GM20000 (cell line): ENCODE measurements at regions not wholly inside any gene's neighbourhood (a gene's known extent, or its start where the extent isn't known, plus 50 kb on each side); places are given as distances from the start of the nearest gene placed in this dataset.
"Not testable (repeated sequence)": the region's sequence is repeated elsewhere in the genome, so short reads cannot be mapped to it uniquely, and the experiment has no call there.

ENCODE experiments used
- DNase-seq: peaks from one replicate; pipeline ENCODE4 v3.0.0; 2012; ENCODE audit warnings: low spot score
- TF ChIP-seq, protein P1 (sequence below): IDR thresholded peaks from 2 replicates; pipeline ENCODE4 v1.5.1; 2012; ENCODE audit warnings: mild to moderate bottlenecking, control low read depth; ENCODE audit errors: extremely low read depth, missing control alignments

GRCh38 chr5:52623291-52623690 lies 164.4 kb upstream of the ITGA1 start:
- TF ChIP-seq, protein P1, sequence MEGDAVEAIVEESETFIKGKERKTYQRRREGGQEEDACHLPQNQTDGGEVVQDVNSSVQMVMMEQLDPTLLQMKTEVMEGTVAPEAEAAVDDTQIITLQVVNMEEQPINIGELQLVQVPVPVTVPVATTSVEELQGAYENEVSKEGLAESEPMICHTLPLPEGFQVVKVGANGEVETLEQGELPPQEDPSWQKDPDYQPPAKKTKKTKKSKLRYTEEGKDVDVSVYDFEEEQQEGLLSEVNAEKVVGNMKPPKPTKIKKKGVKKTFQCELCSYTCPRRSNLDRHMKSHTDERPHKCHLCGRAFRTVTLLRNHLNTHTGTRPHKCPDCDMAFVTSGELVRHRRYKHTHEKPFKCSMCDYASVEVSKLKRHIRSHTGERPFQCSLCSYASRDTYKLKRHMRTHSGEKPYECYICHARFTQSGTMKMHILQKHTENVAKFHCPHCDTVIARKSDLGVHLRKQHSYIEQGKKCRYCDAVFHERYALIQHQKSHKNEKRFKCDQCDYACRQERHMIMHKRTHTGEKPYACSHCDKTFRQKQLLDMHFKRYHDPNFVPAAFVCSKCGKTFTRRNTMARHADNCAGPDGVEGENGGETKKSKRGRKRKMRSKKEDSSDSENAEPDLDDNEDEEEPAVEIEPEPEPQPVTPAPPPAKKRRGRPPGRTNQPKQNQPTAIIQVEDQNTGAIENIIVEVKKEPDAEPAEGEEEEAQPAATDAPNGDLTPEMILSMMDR = no peak
- no peak for DNase-seq

DNA sequence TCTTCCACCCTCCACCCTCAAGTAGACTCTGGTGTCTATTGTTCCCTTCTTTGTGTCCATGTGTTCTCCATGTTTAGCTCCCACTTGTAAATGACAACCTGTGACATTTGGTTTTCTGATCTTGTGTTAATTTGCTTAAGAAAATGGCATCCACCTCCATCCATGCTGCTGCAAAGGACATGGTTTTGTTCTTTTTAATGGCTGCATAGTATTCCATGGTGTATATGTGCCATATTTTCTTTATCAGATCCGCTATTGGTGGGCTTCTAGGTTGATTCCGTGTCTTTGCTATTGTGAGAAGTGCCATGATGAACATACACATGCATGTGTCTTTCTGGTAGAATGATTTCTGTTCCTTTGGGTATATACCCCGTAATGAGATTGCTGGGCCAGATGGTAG lies 163.4 kb upstream of the ITGA1 start:
- DNase-seq = no peak

DNA sequence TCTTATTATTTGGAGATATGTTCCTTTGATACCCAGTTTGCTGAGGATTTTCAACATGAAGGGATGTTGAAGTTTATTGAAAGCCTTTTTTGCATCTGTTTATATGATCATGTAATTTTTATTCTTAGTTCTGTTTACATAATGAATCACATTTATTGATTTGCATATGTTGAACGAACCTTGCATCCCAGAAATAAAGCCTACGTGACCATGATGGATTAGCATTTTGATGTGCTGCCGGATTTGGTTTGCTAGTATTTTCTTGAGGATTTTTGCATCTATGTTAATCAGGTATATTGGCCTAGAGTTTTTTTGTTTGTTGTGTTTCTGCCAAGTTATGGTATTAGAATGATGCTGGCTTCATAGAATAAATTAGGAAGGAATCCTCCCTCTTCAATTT lies 161.4 kb upstream of the ITGA1 start:
- TF ChIP-seq, protein P1 = no peak
- DNase-seq = no peak

More for the DNA sequence above, 163.4 kb upstream of the ITGA1 start:
- TF ChIP-seq, protein P1 = no peak

DNA sequence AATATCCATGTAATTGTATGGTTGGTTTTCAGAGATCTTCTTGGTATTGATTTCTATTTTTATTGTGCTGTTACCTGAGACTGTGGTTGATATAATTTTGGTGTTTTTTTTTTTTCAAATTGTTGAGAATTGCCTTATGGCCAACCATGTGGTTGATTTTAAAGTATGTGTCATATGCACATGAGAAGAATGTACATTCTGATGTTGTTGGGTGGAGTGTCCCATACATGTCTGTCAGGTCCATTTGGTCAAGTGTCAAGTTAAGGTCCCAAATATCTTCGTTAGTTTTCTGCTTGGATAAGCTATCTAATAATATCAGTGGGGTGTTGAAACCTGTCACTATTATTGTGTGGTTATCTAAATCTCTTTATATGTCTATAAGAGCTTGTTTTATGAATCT lies 160.0 kb upstream of the ITGA1 start:
- DNase-seq = no peak
- TF ChIP-seq, protein P1 = no peak

- no peak for DNase-seq
- TF ChIP-seq, protein P1 = no peak
Measured at GRCh38 chr5:52632281-52632680, 155.4 kb upstream of the ITGA1 start.

- not testable (repeated sequence) for DNase-seq
Measured at GRCh38 chr5:52634171-52634570, 153.5 kb upstream of the ITGA1 start.

DNA sequence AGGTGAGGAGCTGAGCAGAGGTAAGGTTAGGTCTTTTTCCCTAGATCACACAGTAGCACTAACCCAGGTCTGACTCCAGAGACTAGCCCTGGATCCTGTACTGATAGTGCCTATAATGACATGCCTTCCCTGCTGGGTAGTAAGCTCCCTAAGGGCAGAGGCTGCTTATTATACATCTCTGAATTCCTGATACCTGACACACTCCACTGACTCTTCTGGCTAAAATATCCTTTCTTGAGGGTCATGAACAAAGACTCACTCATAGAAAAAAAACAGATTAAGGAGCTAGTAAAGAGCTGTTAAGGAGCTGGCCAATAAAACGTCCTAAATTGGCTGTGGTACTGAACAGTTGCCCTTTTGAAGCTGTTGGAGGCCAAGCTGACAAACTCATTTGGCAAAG lies 149.0 kb upstream of the ITGA1 start:
- TF ChIP-seq, protein P1 = no peak
- no peak for DNase-seq

GRCh38 chr5:52648726-52649125 lies 139.0 kb upstream of the ITGA1 start:
- no peak for DNase-seq
- TF ChIP-seq, protein P1 = no peak
